Neutrophil (primary cell): ENCODE measurements at regions not wholly inside any gene's neighbourhood (a gene's known extent, or its start where the extent isn't known, plus 50 kb on each side); places are given as distances from the start of the nearest gene placed in this dataset.

Experiments used
- H3K27ac ChIP-seq: fragments of 200-600 bp; sonication (generic); 2 replicates; pipeline ENCODE4 v1.5.1; 2016; ENCODE audit warnings: mild to moderate bottlenecking, moderate library complexity
- H3K27me3 ChIP-seq: fragments of 200-600 bp; sonication (generic); 2 replicates; pipeline ENCODE4 v1.6.0; 2016; ENCODE audit warnings: mild to moderate bottlenecking
- H3K36me3 ChIP-seq: fragments of 200-600 bp; sonication (generic); 2 replicates; pipeline ENCODE4 v1.5.1; 2017
- H3K4me1 ChIP-seq, 2 experiments: fragments of 200-600 bp in 1 of 2; sonication (generic) in 1 of 2; 1 replicate in 1 of 2; 2 replicates in 1 of 2; pipeline versions ENCODE4 v1.5.1 to v1.6.1; 2013 to 2016; ENCODE audit warnings: low read depth in 1 of 2, low read length in 1 of 2, mild to moderate bottlenecking in 1 of 2, moderate library complexity in 1 of 2; ENCODE audit not compliant: control insufficient read depth in 1 of 2, insufficient read depth in 1 of 2
- H3K4me3 ChIP-seq, 2 experiments: fragments of 200-600 bp in 1 of 2; sonication (generic) in 1 of 2; 1 replicate in 1 of 2; 2 replicates in 1 of 2; pipeline ENCODE4 v1.5.1; 2013 to 2016; ENCODE audit warnings: low read depth in 1 of 2, low read length in 1 of 2, mild to moderate bottlenecking in 1 of 2, moderate library complexity in 1 of 2
- H3K9me3 ChIP-seq: fragments of 200-600 bp; sonication (generic); 2 replicates; pipeline ENCODE4 v1.5.1; 2016
- CTCF ChIP-seq: fragments of 200-600 bp; sonication (generic); IDR thresholded peaks from 2 replicates; pipeline ENCODE4 v1.5.1; 2016; ENCODE audit warnings: antibody characterized with exemption

GRCh38 chr15:95713324-95713723 lies 617.2 kb upstream of the NR2F2 start:
- Histone ChIP-seq H3K36me3 (no peaks in the 10 kb centered on the region), H3K4me3 (no peak overlapping the region), H3K27me3 (no peaks in the 10 kb centered on the region), H3K27ac (no peak overlapping the region), H3K9me3 (no peaks in the 10 kb centered on the region), H3K4me1 (no peaks in the 10 kb centered on the region)
- TF ChIP-seq CTCF = no peak

DNA sequence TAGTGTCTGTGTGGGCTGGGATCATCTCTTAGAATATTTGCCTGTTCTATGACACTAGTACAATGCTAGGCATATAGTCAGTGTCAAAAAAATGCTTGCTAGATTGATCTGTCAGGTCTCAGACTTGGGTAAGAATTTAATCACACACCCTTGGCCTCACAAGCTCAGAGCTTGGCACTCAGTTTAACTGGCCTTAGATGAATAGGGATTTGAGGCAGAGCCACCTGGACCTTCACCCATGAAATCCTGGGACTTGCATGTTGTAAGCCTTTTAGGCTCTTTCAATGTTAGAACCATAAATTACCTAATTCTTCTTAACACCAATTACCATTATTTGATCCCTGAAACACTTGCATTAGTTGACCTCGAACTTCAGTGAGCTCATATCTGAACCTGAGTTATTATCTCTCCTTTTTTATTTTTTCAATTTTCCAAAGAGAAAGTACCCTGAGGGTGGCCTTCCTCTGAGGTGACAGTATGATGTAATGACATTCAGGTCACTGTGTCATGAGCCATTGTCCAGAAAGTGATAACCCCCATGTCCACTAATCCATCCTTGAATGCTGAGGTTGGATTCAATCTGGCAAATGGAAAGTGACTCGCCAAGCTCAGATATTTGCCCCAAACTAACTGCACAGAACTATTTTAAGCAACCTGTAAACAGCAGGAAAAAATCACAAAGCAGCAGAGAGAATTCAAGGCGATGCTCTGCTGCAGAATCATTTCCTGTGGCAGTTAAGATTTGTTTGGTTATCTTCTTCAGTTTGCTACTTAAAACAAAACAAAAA lies 615.2 kb upstream of the NR2F2 start:
- Histone ChIP-seq H3K27ac (no peak overlapping the region), H3K36me3 (no peaks in the 10 kb centered on the region), H3K4me1 (no peaks in the 10 kb centered on the region), H3K4me3 (no peak overlapping the region), H3K9me3 (no peaks in the 10 kb centered on the region), H3K27me3 (no peaks in the 10 kb centered on the region)
- TF ChIP-seq CTCF = no peak

DNA sequence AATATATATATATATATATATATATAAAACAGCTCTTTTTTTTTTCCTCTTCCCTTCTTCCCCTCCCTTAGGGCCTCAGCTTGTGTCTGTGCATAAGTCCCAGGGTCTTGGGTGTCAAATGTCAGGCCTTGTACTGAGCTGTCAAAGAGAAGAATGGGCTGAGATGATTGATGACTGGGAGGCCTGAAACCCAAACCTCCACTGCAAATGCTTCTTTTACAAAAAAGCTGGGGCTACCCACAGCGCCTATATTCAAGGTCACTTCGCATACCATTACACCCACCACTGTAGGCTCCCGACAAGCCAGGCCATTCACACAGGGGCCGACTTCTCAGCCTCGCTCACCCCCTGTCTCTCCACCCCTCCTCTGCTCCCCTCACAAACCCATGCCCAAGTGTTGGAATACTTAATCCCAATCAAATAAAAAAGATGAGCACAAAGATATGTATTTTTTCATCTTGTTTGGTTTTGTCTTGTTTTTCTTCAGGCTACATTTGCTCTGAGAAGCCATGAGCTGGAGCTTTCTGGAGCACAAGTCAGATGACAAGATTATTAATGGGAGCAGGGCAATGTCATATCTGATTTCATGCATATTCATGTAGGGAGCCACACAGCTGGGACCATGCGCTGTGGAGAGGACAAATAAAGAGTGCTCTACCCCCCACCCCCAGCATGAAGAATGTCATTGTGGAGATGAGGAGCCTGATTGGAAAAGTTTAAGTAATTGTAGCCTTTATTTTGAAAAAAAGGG lies 614.4 kb upstream of the NR2F2 start:
- Histone ChIP-seq H3K9me3 (no peaks in the 10 kb centered on the region), H3K27me3 (no peaks in the 10 kb centered on the region), H3K36me3 (no peaks in the 10 kb centered on the region), H3K4me3 (no peak overlapping the region), H3K4me1 (no peaks in the 10 kb centered on the region), H3K27ac (no peak overlapping the region)
- no peak for TF ChIP-seq CTCF

- TF ChIP-seq CTCF = no peak
- H3K36me3 ChIP-seq = no peaks in the 10 kb centered on the region
- no peaks in the 10 kb centered on the region for H3K27me3 ChIP-seq
- H3K27ac ChIP-seq = no peak overlapping the region
- no peaks in the 10 kb centered on the region for H3K4me1 ChIP-seq
- no peaks in the 10 kb centered on the region for H3K9me3 ChIP-seq
- no peak overlapping the region for H3K4me3 ChIP-seq
These were observed 613.8 kb upstream of the NR2F2 start for GRCh38 chr15:95716708-95717107.

GRCh38 chr15:95718441-95718840 lies 612.1 kb upstream of the NR2F2 start:
- no peak overlapping the region for H3K4me3 ChIP-seq
- H3K27me3 ChIP-seq = no peaks in the 10 kb centered on the region
- H3K36me3 ChIP-seq = no peaks in the 10 kb centered on the region
- H3K4me1 ChIP-seq = no peaks in the 10 kb centered on the region
- no peaks in the 10 kb centered on the region for H3K9me3 ChIP-seq
- H3K27ac ChIP-seq = no peak overlapping the region
- no peak for TF ChIP-seq CTCF
